MG63 (cell line): ENCODE measurements at regions not wholly inside any gene's neighbourhood (a gene's known extent, or its start where the extent isn't known, plus 50 kb on each side); places are given as distances from the start of the nearest gene placed in this dataset.
"Not testable (repeated sequence)": the region's sequence is repeated elsewhere in the genome, so short reads cannot be mapped to it uniquely, and the experiment has no call there.

Experiments used
- DNase-seq: peaks from one replicate; pipeline ENCODE4 v3.0.0-alpha.2; 2020
- H3K27me3 ChIP-seq: fragments of 250-450 bp; sonication (Bioruptor Pico); 2 replicates; pipeline ENCODE4 v1.5.1; 2020; ENCODE audit warnings: mild to moderate bottlenecking, moderate library complexity
- H3K36me3 ChIP-seq: fragments of 250-450 bp; sonication (Bioruptor Pico); 2 replicates; pipeline ENCODE4 v1.5.1; 2020; ENCODE audit warnings: mild to moderate bottlenecking, moderate library complexity
- H3K4me3 ChIP-seq: fragments of 250-450 bp; sonication (Bioruptor Pico); 2 replicates; pipeline ENCODE4 v1.5.1; 2020; ENCODE audit warnings: mild to moderate bottlenecking, moderate library complexity
- H3K9me3 ChIP-seq: fragments of 250-450 bp; sonication (Bioruptor Pico); 2 replicates; pipeline ENCODE4 v1.5.1; 2020; ENCODE audit warnings: mild to moderate bottlenecking, moderate library complexity

DNA sequence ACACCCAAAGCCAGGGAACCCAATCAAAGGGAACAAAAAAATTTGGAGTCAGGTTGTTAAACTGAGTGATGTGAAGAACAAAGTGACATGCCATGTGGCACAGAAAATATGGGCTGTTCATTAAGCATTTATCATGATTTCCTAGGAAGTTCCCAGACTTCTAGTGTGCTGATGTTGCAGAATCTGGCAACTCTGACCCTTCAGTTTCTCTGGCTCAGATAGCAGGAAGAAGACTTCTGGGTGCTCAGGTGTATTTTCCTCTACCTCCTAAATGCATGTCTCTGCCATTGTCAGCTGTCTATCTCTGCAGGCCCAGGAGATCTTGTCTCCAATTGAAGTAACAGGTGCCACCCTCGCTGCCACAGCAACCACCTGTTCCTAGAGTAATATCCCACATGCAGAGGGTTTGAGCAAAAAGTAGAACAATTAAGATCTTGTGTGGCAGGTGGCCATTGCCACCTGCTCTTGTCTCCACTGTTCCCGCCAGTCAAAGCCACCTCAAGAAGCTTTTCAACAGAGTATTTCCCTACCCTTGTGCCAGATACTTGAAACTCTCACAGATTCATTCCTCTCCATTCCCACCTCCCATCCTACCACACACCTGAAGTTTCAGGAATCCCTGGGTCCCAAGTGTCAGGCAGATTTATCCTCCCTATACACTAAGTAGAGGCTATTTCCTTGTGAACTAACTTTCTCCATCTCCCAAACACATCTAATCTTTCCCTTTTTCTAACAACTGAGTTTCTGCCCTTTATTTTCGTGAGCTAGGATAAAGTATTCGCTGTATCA is 533.7 kb upstream of the CHAC2 start:
- Histone ChIP-seq H3K9me3 (no peaks in the 10 kb centered on the region; the same call in 1 of the 2 replicates), H3K27me3 (no peaks in the 10 kb centered on the region), H3K4me3 (no peak overlapping the region), H3K36me3 (no peaks in the 10 kb centered on the region)
- DNase-seq, result no peak

- Histone ChIP-seq H3K27me3 (no peaks in the 10 kb centered on the region), H3K9me3 (no peaks in the 10 kb centered on the region; the same call in 1 of the 2 replicates), H3K36me3 (no peaks in the 10 kb centered on the region), H3K4me3 (no peak overlapping the region)
- no peak for DNase-seq
Measured at GRCh38 chr2:53231908-53232307, 535.7 kb upstream of the CHAC2 start.

DNA sequence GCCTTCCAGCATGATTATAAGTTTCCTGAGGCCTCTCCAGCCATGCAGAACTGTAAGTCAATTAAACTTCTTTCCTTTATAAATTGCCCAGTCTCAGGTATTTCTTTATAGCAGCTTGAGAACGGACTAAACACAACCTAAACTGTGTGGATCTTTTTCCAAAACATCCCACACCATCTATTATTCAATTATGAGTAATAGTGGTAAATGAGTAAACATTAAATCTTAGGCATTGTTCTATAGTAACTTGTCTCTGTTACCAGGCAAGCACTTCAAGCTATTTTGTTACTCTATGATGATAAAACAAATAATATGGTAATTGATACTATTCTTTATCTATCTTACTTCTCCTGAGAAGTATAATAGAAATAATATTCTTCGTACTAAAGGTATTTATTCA is 536.9 kb upstream of the CHAC2 start:
- DNase-seq, result no peak
- H3K27me3 ChIP-seq, result no peaks in the 10 kb centered on the region
- H3K4me3 ChIP-seq, result no peak overlapping the region
- H3K36me3 ChIP-seq, result no peaks in the 10 kb centered on the region
- no peaks in the 10 kb centered on the region for H3K9me3 ChIP-seq

DNA sequence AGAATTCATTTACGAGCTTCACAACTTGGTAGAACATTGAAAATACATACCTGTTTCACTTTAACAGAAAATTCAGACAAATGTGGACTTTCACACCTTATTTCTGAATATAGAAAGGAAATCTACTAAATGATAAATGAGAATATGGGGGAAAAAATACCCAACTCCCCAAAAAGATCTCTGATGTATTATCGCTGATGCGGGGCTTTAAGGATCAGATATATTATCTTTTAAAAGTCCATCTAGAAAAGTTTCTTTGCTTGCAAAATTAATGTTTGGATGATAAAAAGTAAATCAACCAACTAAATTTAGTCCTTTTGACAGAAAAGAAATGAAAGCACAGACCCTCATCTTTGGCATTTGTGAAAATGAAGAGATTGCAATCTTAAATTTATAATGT is 540.1 kb upstream of the CHAC2 start:
- Histone ChIP-seq H3K4me3 (no peak overlapping the region), H3K9me3 (no peaks in the 10 kb centered on the region), H3K27me3 (no peaks in the 10 kb centered on the region), H3K36me3 (no peaks in the 10 kb centered on the region)
- no peak for DNase-seq

DNA sequence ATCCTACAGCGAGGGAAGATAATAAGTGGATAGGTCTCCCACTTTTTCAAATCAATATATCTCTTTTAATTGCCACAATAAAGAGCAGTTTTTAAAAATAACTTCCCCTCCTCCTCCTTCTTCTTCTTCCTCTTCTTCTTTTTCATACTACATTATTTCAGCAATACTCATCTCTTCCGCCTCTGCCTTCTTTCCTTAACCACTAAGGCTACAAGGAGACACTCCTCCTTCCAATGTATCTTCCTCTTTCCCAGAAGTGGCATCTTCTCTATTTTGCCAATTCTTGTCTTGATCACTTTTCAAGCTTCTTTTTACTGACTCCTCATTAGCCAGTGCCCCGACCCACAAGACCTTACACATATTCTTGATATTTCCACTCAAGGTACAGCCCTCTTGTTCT is 546.6 kb upstream of the CHAC2 start:
- no peak overlapping the region for H3K4me3 ChIP-seq
- no peaks in the 10 kb centered on the region for H3K9me3 ChIP-seq
- no peak for DNase-seq
- no peaks in the 10 kb centered on the region for H3K27me3 ChIP-seq
- no peaks in the 10 kb centered on the region for H3K36me3 ChIP-seq

DNA sequence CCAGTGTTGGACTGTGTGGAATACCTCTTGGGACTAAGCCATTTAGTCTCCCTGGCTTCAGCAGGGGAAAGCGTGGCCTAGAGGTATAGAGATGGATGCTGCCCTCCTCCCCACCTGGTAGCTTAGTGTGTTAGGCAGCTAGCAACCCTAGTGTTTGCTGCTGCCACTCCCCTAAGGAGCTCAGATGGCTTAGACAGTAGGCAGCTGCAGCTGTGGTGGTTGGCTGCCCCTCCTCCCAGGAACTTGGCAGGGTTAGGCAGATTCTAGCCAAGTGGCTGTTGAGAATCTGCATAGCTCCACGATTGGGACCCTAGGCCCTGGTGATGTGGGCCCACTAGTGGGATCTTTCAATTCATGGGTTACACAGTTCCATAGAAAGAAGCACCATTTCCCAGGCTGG is 550.4 kb upstream of the CHAC2 start:
- no peak for DNase-seq
- peaks cover 2% of the 10 kb centered on the region; the same call in 1 of the 2 replicates for H3K9me3 ChIP-seq
- no peaks in the 10 kb centered on the region for H3K36me3 ChIP-seq
- H3K4me3 ChIP-seq, result no peak overlapping the region
- no peaks in the 10 kb centered on the region for H3K27me3 ChIP-seq

DNA sequence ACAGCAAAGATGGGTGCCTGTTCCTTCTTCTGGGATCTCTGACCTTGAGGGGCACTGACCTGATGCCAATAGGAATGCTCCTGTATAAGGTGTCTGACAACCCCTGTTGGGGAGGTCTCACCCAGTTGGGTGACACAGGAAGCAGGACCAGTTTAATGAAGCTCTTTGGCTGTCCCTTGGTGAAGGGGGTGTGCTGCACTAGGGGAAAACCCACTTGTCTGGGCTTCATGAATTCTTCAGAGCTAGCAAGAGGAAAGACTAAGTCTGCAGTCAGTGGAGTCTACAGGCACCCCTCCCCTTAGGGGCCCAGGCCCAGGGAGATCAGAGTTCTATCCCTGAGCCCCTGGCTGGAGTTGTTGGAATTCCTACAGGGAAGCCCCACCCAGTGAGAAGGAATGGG is 550.8 kb upstream of the CHAC2 start:
- DNase-seq, result no peak
- H3K36me3 ChIP-seq, result no peaks in the 10 kb centered on the region
- no peaks in the 10 kb centered on the region for H3K27me3 ChIP-seq
- peaks cover 2% of the 10 kb centered on the region; the same call in 1 of the 2 replicates for H3K9me3 ChIP-seq
- no peak overlapping the region for H3K4me3 ChIP-seq

DNA sequence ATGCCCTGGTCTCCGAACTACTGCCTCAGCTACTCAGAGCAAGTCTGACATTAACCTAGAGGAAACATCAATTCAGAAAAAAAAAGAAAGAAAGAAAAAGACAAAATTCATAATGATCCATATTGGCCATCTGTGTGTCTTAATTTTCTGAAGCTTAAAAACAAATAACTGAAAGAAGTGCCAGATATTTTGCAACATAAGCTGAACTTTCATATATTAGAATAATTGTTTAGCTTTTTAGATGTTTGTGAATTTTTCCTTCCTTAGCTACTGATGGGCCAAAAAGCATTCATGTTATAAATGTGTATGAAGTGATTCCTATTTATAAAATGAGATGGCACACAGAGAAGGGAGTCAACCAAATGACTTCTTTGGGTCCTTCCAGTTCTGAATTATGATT is 555.0 kb upstream of the CHAC2 start:
- H3K27me3 ChIP-seq, result no peaks in the 10 kb centered on the region
- no peak for DNase-seq
- H3K9me3 ChIP-seq, result peaks cover 2% of the 10 kb centered on the region; the same call in 1 of the 2 replicates
- no peaks in the 10 kb centered on the region for H3K36me3 ChIP-seq
- H3K4me3 ChIP-seq, result no peak overlapping the region

- Histone ChIP-seq H3K36me3 (no peaks in the 10 kb centered on the region), H3K27me3 (no peaks in the 10 kb centered on the region)
Measured at GRCh38 chr2:53211201-53211774, 556.3 kb upstream of the CHAC2 start.

DNA sequence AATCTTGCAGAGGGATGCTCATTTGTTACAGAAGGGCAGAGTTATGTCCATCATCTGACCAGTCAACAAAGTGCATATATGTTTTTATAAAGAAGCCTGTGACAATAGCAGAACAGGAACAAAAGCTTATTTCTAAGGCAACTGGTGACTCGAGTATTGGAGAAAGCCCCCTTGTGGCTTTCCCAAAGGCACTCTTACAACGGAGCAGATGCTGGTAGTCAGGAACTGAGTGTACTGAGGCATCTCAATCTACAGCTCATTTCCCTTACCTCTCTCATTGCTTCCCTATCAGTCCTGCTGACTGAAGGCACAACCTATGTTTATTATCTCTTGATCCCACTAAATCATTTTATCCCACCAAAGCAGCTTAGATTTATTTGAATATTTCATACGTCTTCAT is 557.1 kb upstream of the CHAC2 start:
- peaks cover 2% of the 10 kb centered on the region; the same call in 1 of the 2 replicates for H3K9me3 ChIP-seq
- DNase-seq, result no peak
- no peaks in the 10 kb centered on the region for H3K36me3 ChIP-seq

More at GRCh38 chr2:53211201-53211774, 556.3 kb upstream of the CHAC2 start:
- no peak for DNase-seq
- Histone ChIP-seq H3K9me3 (peaks cover 2% of the 10 kb centered on the region; the same call in 1 of the 2 replicates), H3K4me3 (no peak overlapping the region)

DNA sequence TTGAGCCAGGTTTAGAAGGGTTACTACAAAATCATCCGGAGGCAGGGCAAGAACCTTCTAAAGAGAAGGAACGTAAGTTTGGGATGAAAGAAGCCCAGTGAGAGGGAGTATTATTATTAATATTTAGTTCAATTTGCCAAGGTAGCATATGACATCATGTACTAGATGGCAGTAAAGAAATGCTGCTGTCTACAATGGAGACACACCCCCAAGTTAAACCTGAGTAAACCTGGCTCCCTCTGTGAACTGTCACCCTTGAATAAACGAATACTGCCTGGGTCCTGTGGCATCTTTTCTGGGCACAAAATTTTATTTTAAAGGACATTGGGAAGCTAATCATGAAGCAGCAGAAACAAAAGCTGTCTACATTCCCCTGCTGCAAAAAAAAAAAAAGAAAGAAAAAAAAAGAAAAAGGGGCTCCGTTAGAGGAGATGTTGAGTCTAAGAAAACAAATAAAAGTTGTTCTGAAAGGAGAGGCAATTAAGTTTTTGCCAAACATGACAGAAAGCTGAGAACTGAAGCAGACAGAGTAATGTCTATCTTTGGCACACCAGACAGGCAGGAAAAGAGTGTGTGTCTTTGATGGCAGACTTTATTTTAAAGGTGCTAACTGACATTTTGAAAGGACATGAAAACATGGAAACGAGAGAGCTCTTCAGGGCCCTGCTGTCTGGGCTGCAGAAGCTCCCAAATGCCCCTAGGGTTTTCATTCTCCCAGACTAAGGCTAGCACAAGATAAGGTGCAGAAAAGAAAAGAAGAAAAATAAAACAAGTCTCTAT is 557.7 kb upstream of the CHAC2 start:
- Histone ChIP-seq H3K36me3 (no peaks in the 10 kb centered on the region), H3K9me3 (peaks cover 2% of the 10 kb centered on the region; the same call in 1 of the 2 replicates), H3K4me3 (no peak overlapping the region), H3K27me3 (no peaks in the 10 kb centered on the region)
- no peak for DNase-seq

More for the DNA sequence above, 557.1 kb upstream of the CHAC2 start:
- Histone ChIP-seq H3K27me3 (no peaks in the 10 kb centered on the region), H3K4me3 (no peak overlapping the region)

DNA sequence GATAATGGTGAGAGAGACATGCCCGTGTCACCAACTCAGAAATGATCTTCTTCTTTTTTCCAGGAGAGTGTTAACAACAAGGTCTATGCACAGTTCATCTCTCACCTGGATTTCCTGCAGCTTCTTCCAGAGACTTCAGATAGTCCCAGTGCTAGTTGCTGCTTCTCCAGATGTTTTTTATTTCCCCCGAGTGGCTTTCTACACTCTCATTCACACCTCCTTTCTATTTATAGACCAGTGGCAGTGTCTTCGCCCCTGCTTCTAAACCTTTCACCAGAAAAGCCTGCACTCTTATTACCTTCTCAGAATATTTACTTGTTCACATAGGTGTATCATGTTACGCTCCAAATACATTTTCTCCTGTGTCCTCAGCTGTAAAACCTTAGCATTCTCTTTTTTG is 558.8 kb upstream of the CHAC2 start:
- Histone ChIP-seq H3K27me3 (no peaks in the 10 kb centered on the region), H3K9me3 (no peaks in the 10 kb centered on the region; the same call in 1 of the 2 replicates), H3K4me3 (no peak overlapping the region), H3K36me3 (no peaks in the 10 kb centered on the region)
- DNase-seq, result no peak

DNA sequence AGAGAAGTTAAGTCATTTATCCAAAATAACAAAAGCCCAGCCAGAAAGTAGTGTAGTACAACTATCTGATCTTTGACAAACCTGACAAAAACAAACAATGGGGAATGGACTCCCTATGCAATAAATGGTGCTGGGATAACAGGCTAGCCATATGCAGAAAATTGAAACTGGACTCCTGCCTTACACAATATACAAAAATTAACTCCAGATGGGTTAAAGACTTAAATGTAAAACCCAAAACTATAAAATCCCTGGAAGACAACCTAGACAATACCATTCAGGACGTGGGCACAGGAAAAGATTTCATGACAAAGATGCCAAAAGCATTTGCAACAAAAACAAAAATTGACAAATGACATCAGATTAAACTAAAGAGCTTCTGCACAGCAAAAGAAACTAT is 561.4 kb upstream of the CHAC2 start:
- DNase-seq, H3K36me3 ChIP-seq, H3K9me3 ChIP-seq, H3K27me3 ChIP-seq, H3K4me3 ChIP-seq: not testable (repeated sequence)

GRCh38 chr2:53202063-53202462 is 565.5 kb upstream of the CHAC2 start:
- Histone ChIP-seq H3K27me3 (no peaks in the 10 kb centered on the region), H3K4me3 (no peak overlapping the region), H3K9me3 (no peaks in the 10 kb centered on the region), H3K36me3 (no peaks in the 10 kb centered on the region)
- DNase-seq, result peak; percentile 25

GRCh38 chr2:53200072-53200471 is 567.5 kb upstream of the CHAC2 start:
- Histone ChIP-seq H3K4me3 (no peak overlapping the region), H3K27me3 (no peaks in the 10 kb centered on the region), H3K36me3 (no peaks in the 10 kb centered on the region), H3K9me3 (no peaks in the 10 kb centered on the region)
- DNase-seq, result no peak

DNA sequence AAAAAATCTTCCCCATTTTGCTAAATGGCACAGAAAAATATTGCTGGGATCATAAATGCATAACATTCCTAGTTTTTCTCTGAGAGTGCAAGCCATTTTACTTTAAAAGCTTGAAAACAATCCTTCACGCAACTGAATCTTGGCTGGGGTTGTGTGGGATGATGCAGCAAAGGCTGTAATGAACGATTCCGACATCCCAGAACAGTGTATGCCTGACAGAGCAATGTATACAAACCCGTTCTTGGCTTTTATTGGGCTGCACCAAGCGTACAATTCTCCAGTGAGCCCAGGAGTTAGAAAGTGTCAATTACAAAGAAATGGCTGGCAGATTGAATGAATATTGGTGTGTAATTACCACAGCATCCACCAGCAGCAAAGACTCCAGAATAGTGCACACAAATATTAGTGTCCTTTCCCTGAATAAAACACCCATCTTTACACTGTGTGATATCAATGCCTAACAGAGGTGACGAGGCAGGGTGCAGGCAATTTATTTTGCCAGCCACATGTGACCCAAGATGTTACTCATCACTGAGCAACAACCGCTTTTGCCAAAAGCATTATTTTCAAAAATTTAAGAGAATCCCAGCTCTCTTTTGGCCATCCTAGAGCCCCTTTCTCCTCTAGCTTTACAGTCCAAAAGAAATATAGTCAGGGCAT is 578.6 kb upstream of the CHAC2 start:
- Histone ChIP-seq H3K36me3 (no peaks in the 10 kb centered on the region), H3K4me3 (no peak overlapping the region), H3K27me3 (no peaks in the 10 kb centered on the region), H3K9me3 (no peaks in the 10 kb centered on the region)
- peak; percentile 44 for DNase-seq

DNA sequence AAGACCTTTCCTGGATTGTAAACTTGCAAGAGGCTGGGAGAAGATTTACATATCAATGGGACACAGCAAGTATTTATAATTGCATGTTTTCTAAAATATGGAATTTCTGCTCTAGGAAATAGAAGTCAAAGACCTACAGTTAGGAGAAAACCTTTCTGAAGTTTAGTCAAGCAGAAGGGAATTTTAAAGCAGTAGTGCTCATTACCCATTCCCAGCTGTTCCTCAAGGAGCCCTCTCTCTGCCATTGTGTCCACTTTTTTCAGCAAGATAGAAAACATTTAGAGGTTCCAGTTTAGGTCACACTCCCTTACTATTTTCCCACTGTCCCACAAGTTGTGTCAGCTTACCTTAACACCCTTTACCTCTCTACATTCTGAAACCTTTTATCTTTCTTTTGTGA is 584.0 kb upstream of the CHAC2 start:
- no peaks in the 10 kb centered on the region for H3K9me3 ChIP-seq
- DNase-seq, result no peak
- no peaks in the 10 kb centered on the region for H3K27me3 ChIP-seq
- no peaks in the 10 kb centered on the region for H3K36me3 ChIP-seq
- no peak overlapping the region for H3K4me3 ChIP-seq
